ENCODE measurements at regions not wholly inside any gene's neighbourhood (a gene's known extent, or its start where the extent isn't known, plus 50 kb on each side); places are given as distances from the start of the nearest gene placed in this dataset.
A peak's percentile ranks its signal among the peaks of the same experiment; 100 is the strongest.

DNA sequence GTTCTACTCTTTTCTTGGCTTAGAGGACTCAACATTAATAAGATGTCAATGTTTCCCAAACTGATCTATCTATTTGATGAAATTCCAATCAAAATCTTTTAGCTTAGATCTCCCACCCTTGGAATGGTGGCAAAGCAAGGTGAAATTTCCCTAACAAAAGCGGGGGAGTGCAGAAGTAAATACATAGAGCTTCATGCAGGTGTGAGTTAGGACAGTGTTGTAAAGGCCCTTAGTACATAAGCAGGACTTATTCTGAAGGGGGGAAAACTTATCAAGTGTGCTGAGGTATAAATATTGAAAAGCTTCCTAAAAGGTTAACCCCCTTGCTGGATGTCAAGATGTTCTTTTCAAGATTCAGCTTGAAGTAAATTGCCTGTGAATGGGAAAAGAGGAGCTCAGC, 608.6 kb upstream of the CELF4 start:
- Mint-ChIP-seq H3K4me3 (no peak overlapping the region), H3K36me3 (ENCODE audit: low read depth) (no peaks in the 10 kb centered on the region), H3K27ac (no peak overlapping the region), H3K27me3 (ENCODE audit: insufficient read depth, low read depth, poor library complexity) (no peaks in the 10 kb centered on the region), H3K9me3 (no peaks in the 10 kb centered on the region), H3K4me1 (peaks cover 11% of the 10 kb centered on the region; the same call in 2 of the 3 replicates)
- Histone ChIP-seq H3K4me2 (no peak overlapping the region), H3F3A (replicated peaks; ENCODE audit: low read depth) (no peaks in the 10 kb centered on the region), H3K4me3 (no peak overlapping the region), H3K27me3 (ENCODE audit: insufficient read depth) (no peaks in the 10 kb centered on the region), H3K4me1 (ENCODE audit: insufficient read depth) (0 out of 2 replicates have a peak, but pooled peaks cover 11% of the 10 kb centered on the region), H3K36me3 (ENCODE audit: insufficient read depth) (no peaks in the 10 kb centered on the region), H3K27ac (ENCODE audit: low read depth) (no peak overlapping the region), H4K20me1 (replicated peaks; ENCODE audit: insufficient read depth) (no peaks in the 10 kb centered on the region), H2AFZ (no peak overlapping the region), H3K79me2 (replicated peaks; ENCODE audit: insufficient read depth) (no peaks in the 10 kb centered on the region), H3K9me2 (ENCODE audit: insufficient read depth) (no peaks in the 10 kb centered on the region)
- DNase-seq (ENCODE audit: low spot score) (peak; percentile 43), ATAC-seq (peak; percentile 62; the same call in 2 of the 3 replicates)
- TF ChIP-seq, protein P1, sequence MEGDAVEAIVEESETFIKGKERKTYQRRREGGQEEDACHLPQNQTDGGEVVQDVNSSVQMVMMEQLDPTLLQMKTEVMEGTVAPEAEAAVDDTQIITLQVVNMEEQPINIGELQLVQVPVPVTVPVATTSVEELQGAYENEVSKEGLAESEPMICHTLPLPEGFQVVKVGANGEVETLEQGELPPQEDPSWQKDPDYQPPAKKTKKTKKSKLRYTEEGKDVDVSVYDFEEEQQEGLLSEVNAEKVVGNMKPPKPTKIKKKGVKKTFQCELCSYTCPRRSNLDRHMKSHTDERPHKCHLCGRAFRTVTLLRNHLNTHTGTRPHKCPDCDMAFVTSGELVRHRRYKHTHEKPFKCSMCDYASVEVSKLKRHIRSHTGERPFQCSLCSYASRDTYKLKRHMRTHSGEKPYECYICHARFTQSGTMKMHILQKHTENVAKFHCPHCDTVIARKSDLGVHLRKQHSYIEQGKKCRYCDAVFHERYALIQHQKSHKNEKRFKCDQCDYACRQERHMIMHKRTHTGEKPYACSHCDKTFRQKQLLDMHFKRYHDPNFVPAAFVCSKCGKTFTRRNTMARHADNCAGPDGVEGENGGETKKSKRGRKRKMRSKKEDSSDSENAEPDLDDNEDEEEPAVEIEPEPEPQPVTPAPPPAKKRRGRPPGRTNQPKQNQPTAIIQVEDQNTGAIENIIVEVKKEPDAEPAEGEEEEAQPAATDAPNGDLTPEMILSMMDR (conservative IDR thresholded peaks at IDR 0.05; ENCODE audit: low read depth in 2 of 2), result no peak
- TF ChIP-seq JUNB (IDR thresholded peaks at IDR 0.05; ENCODE audit: unreplicated experiment) (no peak), ZNF114 (CRISPR knock-in tag; IDR thresholded peaks at IDR 0.05) (no peak), CREB1 (CRISPR knock-in tag; IDR thresholded peaks at IDR 0.05; ENCODE audit: low read depth) (no peak), STAT1 (IDR thresholded peaks at IDR 0.05; ENCODE audit: unreplicated experiment) (no peak), NANOG (IDR thresholded peaks at IDR 0.05; ENCODE audit: borderline replicate concordance) (no peak), POLR2AphosphoS5 (IDR thresholded peaks at IDR 0.05; ENCODE audit: low read depth) (no peak), EZH2phosphoT487 (IDR thresholded peaks at IDR 0.05; ENCODE audit: unreplicated experiment) (no peak), EZH2 (IDR thresholded peaks at IDR 0.05; ENCODE audit: low read depth, unreplicated experiment) (no peak), ZNF331 (CRISPR knock-in tag; IDR thresholded peaks at IDR 0.05; ENCODE audit: low read depth) (no peak)
- TF ChIP-seq, protein P2, sequence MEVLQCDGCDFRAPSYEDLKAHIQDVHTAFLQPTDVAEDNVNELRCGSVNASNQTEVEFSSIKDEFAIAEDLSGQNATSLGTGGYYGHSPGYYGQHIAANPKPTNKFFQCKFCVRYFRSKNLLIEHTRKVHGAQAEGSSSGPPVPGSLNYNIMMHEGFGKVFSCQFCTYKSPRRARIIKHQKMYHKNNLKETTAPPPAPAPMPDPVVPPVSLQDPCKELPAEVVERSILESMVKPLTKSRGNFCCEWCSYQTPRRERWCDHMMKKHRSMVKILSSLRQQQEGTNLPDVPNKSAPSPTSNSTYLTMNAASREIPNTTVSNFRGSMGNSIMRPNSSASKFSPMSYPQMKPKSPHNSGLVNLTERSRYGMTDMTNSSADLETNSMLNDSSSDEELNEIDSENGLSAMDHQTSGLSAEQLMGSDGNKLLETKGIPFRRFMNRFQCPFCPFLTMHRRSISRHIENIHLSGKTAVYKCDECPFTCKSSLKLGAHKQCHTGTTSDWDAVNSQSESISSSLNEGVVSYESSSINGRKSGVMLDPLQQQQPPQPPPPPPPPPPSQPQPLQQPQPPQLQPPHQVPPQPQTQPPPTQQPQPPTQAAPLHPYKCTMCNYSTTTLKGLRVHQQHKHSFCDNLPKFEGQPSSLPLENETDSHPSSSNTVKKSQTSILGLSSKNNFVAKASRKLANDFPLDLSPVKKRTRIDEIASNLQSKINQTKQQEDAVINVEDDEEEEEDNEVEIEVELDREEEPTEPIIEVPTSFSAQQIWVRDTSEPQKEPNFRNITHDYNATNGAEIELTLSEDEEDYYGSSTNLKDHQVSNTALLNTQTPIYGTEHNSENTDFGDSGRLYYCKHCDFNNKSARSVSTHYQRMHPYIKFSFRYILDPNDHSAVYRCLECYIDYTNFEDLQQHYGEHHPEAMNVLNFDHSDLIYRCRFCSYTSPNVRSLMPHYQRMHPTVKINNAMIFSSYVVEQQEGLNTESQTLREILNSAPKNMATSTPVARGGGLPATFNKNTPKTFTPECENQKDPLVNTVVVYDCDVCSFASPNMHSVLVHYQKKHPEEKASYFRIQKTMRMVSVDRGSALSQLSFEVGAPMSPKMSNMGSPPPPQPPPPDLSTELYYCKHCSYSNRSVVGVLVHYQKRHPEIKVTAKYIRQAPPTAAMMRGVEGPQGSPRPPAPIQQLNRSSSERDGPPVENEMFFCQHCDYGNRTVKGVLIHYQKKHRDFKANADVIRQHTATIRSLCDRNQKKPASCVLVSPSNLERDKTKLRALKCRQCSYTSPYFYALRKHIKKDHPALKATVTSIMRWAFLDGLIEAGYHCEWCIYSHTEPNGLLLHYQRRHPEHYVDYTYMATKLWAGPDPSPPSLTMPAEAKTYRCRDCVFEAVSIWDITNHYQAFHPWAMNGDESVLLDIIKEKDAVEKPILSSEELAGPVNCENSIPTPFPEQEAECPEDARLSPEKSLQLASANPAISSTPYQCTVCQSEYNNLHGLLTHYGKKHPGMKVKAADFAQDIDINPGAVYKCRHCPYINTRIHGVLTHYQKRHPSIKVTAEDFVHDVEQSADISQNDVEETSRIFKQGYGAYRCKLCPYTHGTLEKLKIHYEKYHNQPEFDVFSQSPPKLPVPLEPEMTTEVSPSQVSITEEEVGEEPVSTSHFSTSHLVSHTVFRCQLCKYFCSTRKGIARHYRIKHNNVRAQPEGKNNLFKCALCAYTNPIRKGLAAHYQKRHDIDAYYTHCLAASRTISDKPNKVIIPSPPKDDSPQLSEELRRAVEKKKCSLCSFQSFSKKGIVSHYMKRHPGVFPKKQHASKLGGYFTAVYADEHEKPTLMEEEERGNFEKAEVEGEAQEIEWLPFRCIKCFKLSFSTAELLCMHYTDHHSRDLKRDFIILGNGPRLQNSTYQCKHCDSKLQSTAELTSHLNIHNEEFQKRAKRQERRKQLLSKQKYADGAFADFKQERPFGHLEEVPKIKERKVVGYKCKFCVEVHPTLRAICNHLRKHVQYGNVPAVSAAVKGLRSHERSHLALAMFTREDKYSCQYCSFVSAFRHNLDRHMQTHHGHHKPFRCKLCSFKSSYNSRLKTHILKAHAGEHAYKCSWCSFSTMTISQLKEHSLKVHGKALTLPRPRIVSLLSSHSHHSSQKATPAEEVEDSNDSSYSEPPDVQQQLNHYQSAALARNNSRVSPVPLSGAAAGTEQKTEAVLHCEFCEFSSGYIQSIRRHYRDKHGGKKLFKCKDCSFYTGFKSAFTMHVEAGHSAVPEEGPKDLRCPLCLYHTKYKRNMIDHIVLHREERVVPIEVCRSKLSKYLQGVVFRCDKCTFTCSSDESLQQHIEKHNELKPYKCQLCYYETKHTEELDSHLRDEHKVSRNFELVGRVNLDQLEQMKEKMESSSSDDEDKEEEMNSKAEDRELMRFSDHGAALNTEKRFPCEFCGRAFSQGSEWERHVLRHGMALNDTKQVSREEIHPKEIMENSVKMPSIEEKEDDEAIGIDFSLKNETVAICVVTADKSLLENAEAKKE (CRISPR knock-in tag; IDR thresholded peaks at IDR 0.05), result no peak
- TF ChIP-seq, protein P3, sequence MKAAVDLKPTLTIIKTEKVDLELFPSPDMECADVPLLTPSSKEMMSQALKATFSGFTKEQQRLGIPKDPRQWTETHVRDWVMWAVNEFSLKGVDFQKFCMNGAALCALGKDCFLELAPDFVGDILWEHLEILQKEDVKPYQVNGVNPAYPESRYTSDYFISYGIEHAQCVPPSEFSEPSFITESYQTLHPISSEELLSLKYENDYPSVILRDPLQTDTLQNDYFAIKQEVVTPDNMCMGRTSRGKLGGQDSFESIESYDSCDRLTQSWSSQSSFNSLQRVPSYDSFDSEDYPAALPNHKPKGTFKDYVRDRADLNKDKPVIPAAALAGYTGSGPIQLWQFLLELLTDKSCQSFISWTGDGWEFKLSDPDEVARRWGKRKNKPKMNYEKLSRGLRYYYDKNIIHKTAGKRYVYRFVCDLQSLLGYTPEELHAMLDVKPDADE (IDR thresholded peaks at IDR 0.05), result no peak
- TF ChIP-seq, protein P4, sequence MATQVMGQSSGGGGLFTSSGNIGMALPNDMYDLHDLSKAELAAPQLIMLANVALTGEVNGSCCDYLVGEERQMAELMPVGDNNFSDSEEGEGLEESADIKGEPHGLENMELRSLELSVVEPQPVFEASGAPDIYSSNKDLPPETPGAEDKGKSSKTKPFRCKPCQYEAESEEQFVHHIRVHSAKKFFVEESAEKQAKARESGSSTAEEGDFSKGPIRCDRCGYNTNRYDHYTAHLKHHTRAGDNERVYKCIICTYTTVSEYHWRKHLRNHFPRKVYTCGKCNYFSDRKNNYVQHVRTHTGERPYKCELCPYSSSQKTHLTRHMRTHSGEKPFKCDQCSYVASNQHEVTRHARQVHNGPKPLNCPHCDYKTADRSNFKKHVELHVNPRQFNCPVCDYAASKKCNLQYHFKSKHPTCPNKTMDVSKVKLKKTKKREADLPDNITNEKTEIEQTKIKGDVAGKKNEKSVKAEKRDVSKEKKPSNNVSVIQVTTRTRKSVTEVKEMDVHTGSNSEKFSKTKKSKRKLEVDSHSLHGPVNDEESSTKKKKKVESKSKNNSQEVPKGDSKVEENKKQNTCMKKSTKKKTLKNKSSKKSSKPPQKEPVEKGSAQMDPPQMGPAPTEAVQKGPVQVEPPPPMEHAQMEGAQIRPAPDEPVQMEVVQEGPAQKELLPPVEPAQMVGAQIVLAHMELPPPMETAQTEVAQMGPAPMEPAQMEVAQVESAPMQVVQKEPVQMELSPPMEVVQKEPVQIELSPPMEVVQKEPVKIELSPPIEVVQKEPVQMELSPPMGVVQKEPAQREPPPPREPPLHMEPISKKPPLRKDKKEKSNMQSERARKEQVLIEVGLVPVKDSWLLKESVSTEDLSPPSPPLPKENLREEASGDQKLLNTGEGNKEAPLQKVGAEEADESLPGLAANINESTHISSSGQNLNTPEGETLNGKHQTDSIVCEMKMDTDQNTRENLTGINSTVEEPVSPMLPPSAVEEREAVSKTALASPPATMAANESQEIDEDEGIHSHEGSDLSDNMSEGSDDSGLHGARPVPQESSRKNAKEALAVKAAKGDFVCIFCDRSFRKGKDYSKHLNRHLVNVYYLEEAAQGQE (IDR thresholded peaks at IDR 0.05; ENCODE audit: unreplicated experiment), result no peak

Measured in GM23338 (cell line).